MM.1S (cell line): ENCODE measurements at regions not wholly inside any gene's neighbourhood (a gene's known extent, or its start where the extent isn't known, plus 50 kb on each side); places are given as distances from the start of the nearest gene placed in this dataset.

Experiments
- CTCF ChIP-seq: fragments of 300-600 bp; sonication (generic); IDR thresholded peaks from 2 replicates; pipeline ENCODE4 v1.5.1; 2016; ENCODE audit warnings: antibody characterized with exemption, low read length, mixed read lengths
- EZH2 ChIP-seq: fragments of 300-600 bp; sonication (generic); optimal IDR thresholded peaks from 2 replicates; pipeline ENCODE3; 2017; ENCODE audit warnings: low read depth, mild to moderate bottlenecking, antibody characterized with exemption, low read length, mixed read lengths
- EZH2phosphoT487 ChIP-seq: fragments of 300-600 bp; sonication (generic); IDR thresholded peaks from 2 replicates; pipeline ENCODE4 v1.6.1; 2018; ENCODE audit warnings: antibody characterized with exemption, low read length

- no peak for TF ChIP-seq EZH2
- TF ChIP-seq CTCF = no peak
- TF ChIP-seq EZH2phosphoT487 = no peak
Observed at GRCh38 chr12:67720351-67720856, 71.9 kb downstream of the DYRK2 start.
